G401 (cell line): ENCODE measurements at regions not wholly inside any gene's neighbourhood (a gene's known extent, or its start where the extent isn't known, plus 50 kb on each side); places are given as distances from the start of the nearest gene placed in this dataset.

Source experiments
- DNase-seq: peaks from one replicate; pipeline ENCODE4 v3.0.0-alpha.2; 2015; ENCODE audit warnings: low spot score
- in situ Hi-C: cut with HindIII; loops from 2 replicates; pipeline ENCODE4 v1.10.0; 2016; ENCODE audit warnings: low sequenced_read_pairs, mixed read lengths

DNA sequence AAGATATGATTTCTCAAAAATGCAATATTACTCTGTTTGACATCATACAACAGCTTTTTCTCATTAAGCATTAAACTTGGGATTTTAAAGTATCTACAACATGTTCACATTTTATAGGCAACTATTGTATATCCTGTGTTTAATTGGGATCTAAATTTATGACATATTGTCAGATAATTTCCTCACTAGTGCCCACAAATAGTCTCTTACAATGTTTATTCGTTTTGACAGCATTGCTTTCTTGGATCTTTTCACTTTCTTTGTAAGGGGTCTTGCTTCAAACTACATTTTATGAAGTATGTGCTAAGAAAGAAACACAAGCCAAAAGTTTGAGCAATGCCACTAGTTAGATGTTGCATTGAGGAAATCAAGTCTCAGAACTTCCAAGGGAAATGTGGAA lies 285.1 kb downstream of the TMEM167A start:
- in situ Hi-C loops: no loop called here
- no peak for DNase-seq

DNA sequence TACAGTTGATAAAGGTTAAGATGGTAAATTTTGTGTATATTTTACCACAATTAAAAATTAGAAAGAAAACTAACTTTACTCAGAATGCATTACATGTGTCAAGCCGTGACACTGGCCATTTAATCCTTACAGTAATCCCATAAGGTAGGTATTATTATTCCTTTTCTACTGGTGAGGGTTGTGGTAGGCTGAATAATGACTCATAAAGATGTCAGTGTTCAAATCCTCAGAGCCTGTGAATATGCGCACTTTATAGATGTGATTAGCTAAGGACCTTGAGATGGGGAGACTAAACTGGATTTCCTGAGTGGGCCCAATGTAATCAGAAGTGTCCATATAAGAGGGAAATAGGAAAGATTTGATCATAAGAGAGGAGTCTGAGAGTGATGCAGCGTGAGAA lies 288.1 kb downstream of the TMEM167A start:
- in situ Hi-C loops: no loop called here
- DNase-seq: no peak

DNA sequence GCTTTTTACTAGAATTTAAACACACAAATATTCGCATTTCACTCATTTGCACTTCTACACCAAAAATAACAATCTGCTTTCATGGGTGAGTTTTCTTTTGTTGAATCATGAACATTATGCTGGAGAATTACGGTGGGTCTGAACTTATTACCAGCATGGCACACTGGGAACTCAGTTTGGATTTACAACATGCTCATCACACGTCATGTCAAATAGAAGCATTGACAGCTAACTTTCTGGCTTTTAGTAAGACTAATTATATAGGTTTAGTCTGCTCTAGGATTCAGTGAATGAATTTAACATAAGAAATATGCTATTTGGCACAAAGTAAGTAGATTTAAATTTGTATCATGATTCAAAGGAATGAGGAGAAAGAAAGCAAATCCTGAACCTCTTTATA lies 290.4 kb downstream of the TMEM167A start:
- in situ Hi-C loops: no loop called here
- no peak for DNase-seq

DNA sequence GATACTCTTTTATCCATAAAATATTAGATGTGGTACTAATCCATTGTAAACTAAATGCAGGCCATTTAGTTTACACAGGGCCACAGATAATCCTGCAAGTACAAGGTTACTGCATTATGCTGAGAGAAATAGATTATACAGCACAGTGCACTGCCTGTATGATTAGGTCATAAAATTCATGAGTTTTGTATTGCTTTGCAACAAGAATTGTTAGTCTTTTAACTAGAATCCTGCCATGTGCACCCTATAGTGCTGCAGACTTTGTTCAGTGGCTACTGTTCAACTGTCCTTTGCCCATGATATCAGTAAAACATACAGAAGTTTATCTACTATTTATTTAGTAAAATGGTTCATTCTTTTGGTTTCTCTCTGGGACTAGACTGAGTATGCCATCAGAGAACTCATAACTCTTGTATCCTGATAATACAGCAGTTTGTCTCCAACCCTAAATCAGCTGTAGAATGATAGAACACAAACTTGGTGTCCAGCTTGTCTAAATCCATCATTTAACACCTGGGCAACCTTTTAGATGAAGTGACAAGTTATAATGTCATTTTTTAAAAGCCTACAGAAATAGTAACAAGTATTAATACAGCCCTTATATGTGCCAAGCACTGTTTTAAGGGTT lies 291.2 kb downstream of the TMEM167A start:
- no peak for DNase-seq

DNA sequence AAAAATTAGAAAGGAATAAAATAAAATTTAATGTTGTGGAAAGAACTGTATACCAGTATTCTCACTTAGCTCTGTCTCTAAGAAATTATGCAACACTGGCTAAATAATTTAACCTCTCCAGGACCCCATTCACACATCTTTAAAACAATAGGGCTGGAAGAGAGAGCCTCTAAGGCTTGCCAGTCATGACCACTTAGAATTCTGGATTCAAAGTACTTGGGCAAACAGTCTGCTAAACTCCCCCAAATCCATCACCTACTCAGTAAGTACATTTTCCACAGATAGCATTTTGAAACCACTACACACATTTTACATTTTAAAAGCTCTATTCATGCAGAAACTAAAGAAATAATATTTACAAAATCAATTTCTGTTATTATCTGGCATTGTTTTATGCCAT lies 291.7 kb downstream of the TMEM167A start:
- no peak for DNase-seq
- in situ Hi-C loops: no loop called here

More for the DNA sequence above, 291.2 kb downstream of the TMEM167A start:
- in situ Hi-C loops: no loop called here

DNA sequence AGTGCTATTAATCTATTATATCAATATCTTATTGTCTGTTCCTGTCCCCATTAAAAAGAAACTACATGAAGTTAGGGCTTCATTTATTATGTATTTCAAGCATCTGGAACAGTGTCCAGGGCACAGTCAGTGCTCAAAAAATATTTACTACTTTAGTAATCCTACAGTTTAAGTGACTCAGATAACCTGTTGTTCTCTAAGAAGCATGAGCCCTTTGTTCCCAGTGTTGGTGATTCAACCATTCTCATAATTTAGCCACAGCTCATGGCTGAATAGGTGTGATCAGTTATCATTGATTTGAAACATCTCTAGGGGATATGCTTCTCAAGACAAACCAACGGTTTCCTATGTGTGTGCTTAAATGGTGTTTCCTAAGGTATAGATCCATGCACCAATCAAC lies 292.7 kb downstream of the TMEM167A start:
- in situ Hi-C loops: no loop called here
- DNase-seq: no peak

DNA sequence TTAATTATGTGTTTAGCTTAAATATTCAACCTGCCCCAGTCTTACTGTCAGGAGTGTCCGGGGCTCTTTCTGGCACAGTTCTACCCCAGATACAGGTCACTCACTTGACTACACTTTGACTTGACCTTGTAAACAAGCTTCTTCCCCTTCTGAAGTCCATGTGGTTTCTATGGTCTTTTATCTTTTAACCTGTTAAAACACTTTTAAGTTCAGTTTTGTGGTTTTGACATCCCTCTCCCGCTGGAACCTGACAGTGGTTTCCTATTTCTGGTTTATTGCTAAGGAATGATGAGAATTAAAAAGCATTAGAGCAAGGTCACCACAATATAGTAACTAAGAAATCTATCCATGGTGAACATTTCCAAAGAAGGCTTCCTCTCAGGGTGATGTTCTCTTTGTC lies 300.1 kb downstream of the TMEM167A start:
- in situ Hi-C loops: no loop called here
- no peak for DNase-seq

DNA sequence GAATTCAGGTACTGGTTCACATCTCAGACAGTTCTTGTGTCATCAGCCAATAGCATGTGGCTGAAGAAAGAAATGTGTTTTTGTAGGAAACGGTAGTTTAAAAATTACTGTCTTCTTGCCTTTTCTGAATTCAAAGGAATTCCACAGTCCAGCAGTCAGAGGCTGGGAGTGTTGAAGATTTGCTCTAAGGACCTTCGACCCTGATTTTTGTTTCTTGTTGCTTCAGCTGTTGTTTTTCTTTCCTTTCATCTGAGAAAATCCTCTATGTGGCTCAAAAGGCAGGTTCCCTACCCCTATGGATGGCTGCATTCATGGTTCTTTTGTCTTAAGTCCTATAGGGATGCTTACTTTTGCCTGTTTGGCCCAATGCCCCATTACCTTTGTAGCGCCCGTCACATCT lies 304.9 kb downstream of the TMEM167A start:
- in situ Hi-C loops: no loop called here
- DNase-seq: no peak

DNA sequence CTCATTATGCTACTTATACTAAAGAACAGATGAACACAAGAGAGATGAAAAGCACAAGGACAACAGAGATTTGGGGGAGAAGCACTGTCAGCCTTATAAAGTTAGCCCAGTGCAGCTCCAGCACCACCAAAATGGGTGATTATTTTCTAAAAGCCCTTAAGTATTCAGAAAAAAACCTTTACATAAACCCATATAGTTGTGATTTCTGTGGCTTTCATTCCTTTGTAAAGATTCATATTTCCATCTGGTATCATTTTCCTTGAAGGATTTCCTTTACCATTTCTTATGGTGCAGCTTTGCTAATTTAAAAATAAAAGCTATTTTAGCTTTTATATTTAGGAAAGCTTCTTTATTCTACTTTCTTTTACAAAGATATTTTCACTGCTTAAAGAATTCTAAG lies 311.0 kb downstream of the TMEM167A start:
- in situ Hi-C loops: no loop called here
- no peak for DNase-seq

DNA sequence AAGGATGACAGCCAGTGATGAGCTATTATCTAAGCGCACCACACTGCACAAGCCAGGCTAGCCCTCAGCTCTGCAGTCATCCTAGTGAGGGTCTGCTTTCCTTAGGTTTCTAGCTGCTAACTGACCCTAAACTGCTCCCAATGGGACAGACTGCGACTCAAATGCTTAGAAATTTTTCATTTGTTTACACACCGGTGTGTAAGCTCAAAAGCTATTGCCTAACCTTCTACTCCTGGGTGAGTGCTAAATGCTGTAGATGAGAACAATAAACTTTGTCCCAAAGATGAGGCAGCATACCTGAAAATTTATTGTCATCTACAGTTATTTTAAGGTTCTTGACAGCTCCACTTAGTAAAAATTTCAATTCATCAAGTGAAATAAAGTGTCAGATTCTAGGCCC lies 311.4 kb downstream of the TMEM167A start:
- DNase-seq: no peak
- in situ Hi-C loops: no loop called here

DNA sequence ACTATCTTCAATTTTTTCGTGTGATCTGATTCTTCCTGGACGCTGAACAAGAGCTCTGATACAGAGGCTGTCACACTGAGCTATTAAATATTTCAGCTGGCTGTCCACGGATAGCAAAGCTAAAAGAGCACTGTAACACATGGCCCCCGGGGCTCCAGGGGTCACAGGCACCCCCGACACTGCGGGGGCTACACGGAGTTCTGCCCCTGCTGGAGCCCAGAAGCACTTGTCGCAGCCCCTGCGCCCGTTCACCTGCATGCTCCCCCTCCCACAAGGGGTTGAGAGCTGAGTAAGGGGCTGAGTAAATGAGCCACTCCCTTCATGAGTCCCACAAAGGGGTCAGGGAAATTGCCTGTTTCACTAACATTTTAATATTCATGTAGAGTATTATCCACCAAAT lies 316.3 kb downstream of the TMEM167A start:
- no peak for DNase-seq
- in situ Hi-C loops: no loop called here

DNA sequence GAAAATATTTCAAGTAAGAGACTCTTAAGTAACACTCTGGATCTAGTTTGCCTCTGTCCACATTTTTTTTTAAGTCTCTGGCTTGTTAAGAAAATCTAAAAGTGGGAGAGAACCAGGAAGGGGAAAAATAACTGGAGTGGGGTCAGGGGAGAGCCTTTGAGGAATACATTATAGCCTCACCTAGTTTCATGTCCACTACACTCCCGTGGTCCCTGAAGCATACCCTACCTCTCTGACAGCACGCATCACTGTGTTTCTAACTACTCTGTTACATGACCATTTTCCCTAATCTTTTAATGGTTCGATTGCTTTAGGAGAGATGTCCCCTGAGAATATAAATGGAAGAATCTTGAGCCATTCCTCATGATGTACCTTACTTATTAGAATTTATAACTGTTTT lies 318.3 kb downstream of the TMEM167A start:
- in situ Hi-C loops: no loop called here
- no peak for DNase-seq

DNA sequence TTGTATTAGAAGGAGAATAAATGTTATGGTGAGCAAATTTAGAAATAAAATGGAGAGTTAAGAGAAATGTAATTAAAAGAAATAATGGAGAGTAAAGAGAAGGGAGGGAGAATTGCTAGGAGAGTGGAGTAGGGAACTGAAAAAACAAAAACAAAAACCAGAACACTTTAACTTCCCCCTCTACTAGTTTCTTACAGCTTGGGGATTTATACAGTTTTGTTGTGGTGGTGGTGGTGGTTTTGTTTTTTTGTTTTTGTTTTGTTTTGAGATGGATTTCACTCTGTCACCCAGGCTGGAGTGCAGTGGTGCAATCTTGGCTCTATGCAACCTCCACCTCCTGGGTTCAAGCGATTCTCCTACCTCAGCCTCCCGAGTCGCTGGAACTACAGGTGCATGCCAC lies 322.4 kb downstream of the TMEM167A start:
- DNase-seq: no peak
- in situ Hi-C loops: no loop called here

DNA sequence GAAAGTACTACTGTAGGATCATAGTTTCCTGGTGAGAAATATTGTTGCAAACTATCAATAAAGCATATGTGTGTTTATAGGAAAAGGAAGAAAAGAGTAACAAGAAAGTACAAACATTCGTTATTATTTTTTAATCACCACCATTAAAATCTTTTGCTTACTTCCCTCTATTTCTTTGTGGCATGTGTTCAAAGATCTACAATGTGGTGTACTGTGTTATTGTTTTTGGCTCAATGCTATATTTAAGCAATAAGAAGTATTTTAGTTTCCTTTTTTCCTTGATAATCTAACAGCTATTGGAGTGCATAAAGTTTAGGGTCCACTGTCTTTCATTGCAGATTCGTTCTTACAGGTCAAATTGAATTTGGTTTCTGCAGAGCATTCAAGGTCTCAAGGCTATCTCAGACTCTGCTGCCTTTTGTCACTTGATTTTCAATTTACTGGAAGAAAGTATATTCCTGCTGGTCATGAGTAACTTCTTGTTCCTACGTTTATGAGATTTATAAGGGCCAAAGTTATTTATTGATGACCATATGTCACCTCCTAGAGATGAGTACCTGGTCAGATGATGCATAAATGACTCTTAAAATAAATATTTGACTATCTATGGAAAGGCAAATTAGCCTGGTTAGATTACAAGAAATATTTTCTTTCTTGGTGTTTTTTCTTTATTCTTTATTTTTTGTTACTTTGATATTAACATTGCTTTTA lies 323.0 kb downstream of the TMEM167A start:
- no peak for DNase-seq
- in situ Hi-C loops: no loop called here

DNA sequence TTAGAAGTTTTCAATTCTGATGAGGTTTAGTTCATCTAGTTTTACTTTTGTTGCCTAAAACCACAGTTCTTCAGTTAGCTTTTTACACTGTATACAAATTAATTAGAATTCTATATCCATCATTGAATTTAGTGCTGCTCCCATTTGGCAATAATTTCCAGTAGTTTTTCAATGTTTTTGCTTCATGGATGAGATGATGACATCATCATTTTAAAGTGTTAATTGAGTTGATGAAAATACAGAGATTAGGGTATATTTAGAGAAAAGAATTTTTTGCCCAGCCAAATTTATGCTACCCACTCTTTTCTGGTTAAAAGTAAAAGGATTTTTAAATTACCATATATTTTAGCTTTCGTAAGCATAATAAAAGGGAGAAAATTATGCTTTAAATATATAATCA lies 323.8 kb downstream of the TMEM167A start:
- in situ Hi-C loops: no loop called here
- no peak for DNase-seq

DNA sequence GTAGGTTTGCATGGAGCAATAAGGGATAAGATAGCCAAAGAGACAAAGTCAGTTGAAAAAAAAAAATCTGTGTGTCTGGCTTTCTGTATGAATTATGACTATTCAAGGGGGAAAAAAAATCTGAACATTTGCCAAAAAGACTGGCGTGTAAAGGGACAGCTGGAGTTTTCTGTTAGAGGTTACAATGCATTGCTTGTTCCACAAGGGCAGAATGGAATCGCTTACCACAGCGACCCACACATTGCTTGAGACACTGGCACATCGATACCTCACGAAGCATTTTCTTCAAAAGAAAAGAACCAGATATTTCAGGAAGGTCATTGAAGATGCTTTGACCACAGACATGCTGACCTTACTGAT lies 327.8 kb downstream of the TMEM167A start:
- in situ Hi-C loops: loop anchor here (5.0 kb wide), 1 partner anchor 62 kb away; no protein-coding TSS in a partner anchor
- DNase-seq: peak; percentile 9

DNA sequence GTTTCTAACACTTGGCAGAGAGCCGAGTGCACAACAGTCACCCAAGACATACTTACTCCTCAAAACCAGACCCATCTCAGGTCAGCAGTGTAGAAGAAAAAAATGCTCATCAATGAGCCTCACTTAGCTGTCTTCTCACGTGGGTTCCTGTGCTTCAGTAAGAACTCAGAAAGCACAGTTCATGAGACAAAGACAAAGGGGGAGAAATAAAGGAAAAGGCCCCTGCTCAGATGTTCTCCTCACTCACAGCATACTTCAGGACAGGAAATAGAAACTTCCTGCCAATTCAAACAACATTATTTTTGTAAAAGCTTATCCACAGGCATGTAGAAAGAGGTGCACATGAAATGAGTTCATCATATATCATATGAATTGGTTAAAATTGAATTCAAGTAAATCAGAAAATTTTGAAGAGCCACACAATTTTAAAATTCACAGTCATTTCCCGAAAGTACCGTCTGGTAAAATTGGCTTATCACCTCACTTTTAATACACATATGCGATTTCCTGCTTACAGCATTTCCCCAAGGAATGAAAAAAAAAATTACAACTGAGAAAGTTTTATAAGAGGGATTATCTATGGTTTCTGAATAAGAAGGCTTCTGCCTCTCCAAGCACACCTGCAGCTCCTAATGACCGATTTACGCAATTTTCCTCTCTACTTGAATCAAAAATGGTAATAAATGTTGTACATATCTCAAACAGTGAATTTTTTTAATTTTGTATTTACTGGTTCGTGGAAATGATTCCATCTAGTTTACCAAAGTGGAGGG lies 328.3 kb downstream of the TMEM167A start:
- in situ Hi-C loops: loop anchor here (5.0 kb wide), 1 partner anchor 62 kb away; no protein-coding TSS in a partner anchor
- DNase-seq: no peak

DNA sequence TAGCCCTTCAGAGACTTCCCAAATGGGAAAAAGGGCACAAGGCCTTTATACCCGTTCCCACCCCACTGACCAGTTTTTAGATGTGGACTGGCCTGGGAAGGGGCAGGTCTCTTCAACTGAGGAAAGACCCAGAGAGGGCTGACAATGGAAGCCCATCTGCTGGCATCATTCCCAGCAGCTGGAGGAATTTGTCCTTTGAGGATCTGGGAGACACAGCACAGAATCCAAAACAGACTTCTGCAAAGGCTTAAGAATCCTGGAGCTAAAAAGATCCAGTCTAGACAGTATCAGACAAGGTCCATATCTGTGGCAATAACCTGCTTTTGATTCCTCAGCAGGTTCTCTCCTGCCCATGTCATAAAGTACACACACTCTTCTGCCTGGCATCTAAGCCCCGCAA lies 329.2 kb downstream of the TMEM167A start:
- in situ Hi-C loops: loop anchor here (5.0 kb wide), 1 partner anchor 61 kb away; no protein-coding TSS in a partner anchor
- no peak for DNase-seq

DNA sequence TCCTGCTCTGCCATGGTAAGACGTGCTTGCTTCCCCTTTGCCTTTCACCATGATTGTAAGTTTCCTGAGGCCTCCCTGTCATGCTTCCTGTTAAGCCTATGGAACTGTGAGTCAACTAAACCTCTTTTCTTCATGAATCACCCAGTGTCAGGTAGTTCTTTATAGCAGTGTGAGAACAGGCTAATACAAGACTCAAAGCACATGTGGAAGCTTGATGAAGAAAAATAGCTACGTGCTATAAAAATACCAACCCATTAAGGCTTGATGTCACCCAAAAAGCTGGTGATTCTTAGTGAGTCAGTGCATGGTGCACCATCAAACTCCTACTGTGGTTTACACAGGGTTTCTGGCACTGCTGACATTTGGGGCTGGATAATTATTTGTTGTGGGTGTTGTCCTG lies 332.2 kb downstream of the TMEM167A start:
- no peak for DNase-seq
- in situ Hi-C loops: loop anchor here (5.0 kb wide), 1 partner anchor 58 kb away; no protein-coding TSS in a partner anchor

DNA sequence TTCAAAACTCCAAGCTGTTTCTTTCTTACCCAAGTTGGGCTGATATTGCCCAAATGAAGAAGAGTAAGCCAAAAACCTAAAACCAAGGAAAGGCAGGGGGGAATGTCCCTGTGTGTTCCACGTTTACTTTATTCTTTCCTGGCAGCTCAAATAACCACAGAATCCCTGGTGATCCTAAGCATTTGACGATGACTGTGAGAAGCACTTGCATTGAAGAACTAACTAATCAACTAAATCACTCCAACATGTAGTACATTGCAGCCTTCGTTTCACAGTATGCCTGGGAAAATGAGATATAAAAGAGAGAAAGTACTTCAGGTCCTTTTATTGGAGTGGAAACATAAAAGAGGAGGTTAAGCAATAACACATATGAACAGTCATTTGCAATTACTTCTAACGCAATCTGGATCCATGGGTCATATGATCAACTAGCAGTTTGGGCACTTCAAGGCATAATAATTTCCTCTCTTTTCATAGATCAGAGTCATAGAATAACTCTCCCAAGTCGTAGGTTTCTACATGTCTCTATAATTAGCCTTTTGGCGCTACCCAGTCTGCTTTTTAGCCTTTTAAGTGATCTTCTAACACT lies 338.4 kb downstream of the TMEM167A start:
- in situ Hi-C loops: no loop called here
- DNase-seq: no peak
